Endodermal cell (in vitro differentiated cells): ENCODE measurements at regions not wholly inside any gene's neighbourhood (a gene's known extent, or its start where the extent isn't known, plus 50 kb on each side); places are given as distances from the start of the nearest gene placed in this dataset.
A peak's percentile ranks its signal among the peaks of the same experiment; 100 is the strongest.
"Not testable (repeated sequence)": the region's sequence is repeated elsewhere in the genome, so short reads cannot be mapped to it uniquely, and the experiment has no call there.

Source experiments
- DNase-seq: peaks from one replicate; pipeline ENCODE4 v3.0.0-alpha.2; 2017
- H3K27ac ChIP-seq: 2 replicates; pipeline ENCODE4 v1.5.1; 2013; ENCODE audit warnings: mild to moderate bottlenecking, low read depth, low read length, moderate library complexity
- H3K27me3 ChIP-seq: 2 replicates; pipeline ENCODE4 v1.6.1; 2013; ENCODE audit warnings: mild to moderate bottlenecking, low read length, moderate library complexity; ENCODE audit not compliant: insufficient read depth, control insufficient read depth, poor library complexity, severe bottlenecking
- H3K36me3 ChIP-seq: 2 replicates; pipeline ENCODE4 v1.7.0; 2013; ENCODE audit warnings: mild to moderate bottlenecking, low read length, moderate library complexity; ENCODE audit not compliant: control insufficient read depth, insufficient read depth
- H3K4me1 ChIP-seq: one replicate; pipeline ENCODE4 v1.7.0; 2013; ENCODE audit warnings: low read length; ENCODE audit not compliant: control insufficient read depth, insufficient read depth
- H3K4me3 ChIP-seq: 2 replicates; pipeline ENCODE4 v1.5.1; 2013; ENCODE audit warnings: mild to moderate bottlenecking, low read length, moderate library complexity
- H3K9ac ChIP-seq: 2 replicates; pipeline ENCODE4 v1.6.1; 2013; ENCODE audit warnings: mild to moderate bottlenecking, low read length, moderate library complexity; ENCODE audit not compliant: poor library complexity, severe bottlenecking; ENCODE audit errors: extremely low read depth
- H3K9me3 ChIP-seq: 2 replicates; pipeline ENCODE4 v1.6.1; 2013; ENCODE audit warnings: mild to moderate bottlenecking, low read length, moderate library complexity; ENCODE audit not compliant: control insufficient read depth
- H3K27ac Mint-ChIP-seq: 2 replicates; pipeline ENCODE4 v1.8.0; 2020; ENCODE audit warnings: mixed read lengths
- H3K27me3 Mint-ChIP-seq: 2 replicates; pipeline ENCODE4 v1.8.0; 2021; ENCODE audit warnings: mild to moderate bottlenecking, mixed read lengths; ENCODE audit not compliant: insufficient read depth
- H3K36me3 Mint-ChIP-seq: 2 replicates; pipeline ENCODE4 v1.8.0; 2020; ENCODE audit warnings: low read depth, mixed read lengths
- H3K4me1 Mint-ChIP-seq: 2 replicates; pipeline ENCODE4 v1.8.0; 2020; ENCODE audit warnings: mixed read lengths
- H3K4me3 Mint-ChIP-seq: 2 replicates; pipeline ENCODE4 v1.8.0; 2020; ENCODE audit warnings: mild to moderate bottlenecking, moderate library complexity, mixed read lengths
- H3K9me3 Mint-ChIP-seq: 2 replicates; pipeline ENCODE4 v1.8.0; 2020; ENCODE audit warnings: mild to moderate bottlenecking, mixed read lengths
- CTCF ChIP-seq: fragments of 200-600 bp; sonication (generic); conservative IDR thresholded peaks from 2 replicates; pipeline ENCODE4 v1.5.0; 2021; ENCODE audit warnings: antibody characterized with exemption, mild to moderate bottlenecking
- WGBS, 2 experiments: methylation state at CpG; one replicate each; pipeline versions ENCODE4 v1.1.5 to v1.1.7; 2013; ENCODE audit warnings: missing lambda C conversion rate in 2 of 2, mixed read lengths in 1 of 2; ENCODE audit not compliant: insufficient coverage in 1 of 2, insufficient read length in 1 of 2; 5-methylcytosine and 5-hydroxymethylcytosine counted together

GRCh38 chr18:27527856-27528255, 342.7 kb upstream of the CHST9 start:
- H3K36me3 Mint-ChIP-seq = no peaks in the 10 kb centered on the region
- no peak for DNase-seq
- no peaks in the 10 kb centered on the region for H3K4me1 Mint-ChIP-seq
- Histone ChIP-seq H3K27me3 (no peaks in the 10 kb centered on the region), H3K9me3 (no peaks in the 10 kb centered on the region), H3K27ac (no peak overlapping the region), H3K36me3 (no peaks in the 10 kb centered on the region), H3K4me3 (no peak overlapping the region), H3K4me1 (no peaks in the 10 kb centered on the region), H3K9ac (no peak overlapping the region)
- TF ChIP-seq CTCF = no peak
- no peak overlapping the region for H3K27ac Mint-ChIP-seq
- H3K4me3 Mint-ChIP-seq = no peak overlapping the region
- H3K27me3 Mint-ChIP-seq = no peaks in the 10 kb centered on the region
- WGBS, 2 experiments = 80 to 82% methylated on average over 1 to 3 of the region's 3 CpGs
- peaks cover 6% of the 10 kb centered on the region for H3K9me3 Mint-ChIP-seq

- H3K4me1 ChIP-seq = no peaks in the 10 kb centered on the region
- no peaks in the 10 kb centered on the region for H3K36me3 Mint-ChIP-seq
- H3K4me1 Mint-ChIP-seq = no peaks in the 10 kb centered on the region
- no peak overlapping the region for H3K27ac ChIP-seq
- H3K9me3 ChIP-seq = no peaks in the 10 kb centered on the region
- no peaks in the 10 kb centered on the region for H3K9me3 Mint-ChIP-seq
- DNase-seq = no peak
- no peaks in the 10 kb centered on the region for H3K36me3 ChIP-seq
- no peak overlapping the region for H3K4me3 Mint-ChIP-seq
- no peak overlapping the region for H3K9ac ChIP-seq
- no peaks in the 10 kb centered on the region for H3K27me3 ChIP-seq
- no peak for TF ChIP-seq CTCF
- no peak overlapping the region for H3K27ac Mint-ChIP-seq
- 98% methylated on average over 2 of the region's 2 CpGs; no CpG with 5 or more reads in 1 of the 2 experiments for WGBS, 2 experiments
- no peak overlapping the region for H3K4me3 ChIP-seq
- no peaks in the 10 kb centered on the region for H3K27me3 Mint-ChIP-seq
Observed at GRCh38 chr18:27520401-27520800, 335.3 kb upstream of the CHST9 start.

- peaks cover 14% of the 10 kb centered on the region for H3K9me3 ChIP-seq
- H3K9me3 Mint-ChIP-seq = peaks cover 13% of the 10 kb centered on the region
- H3K27ac Mint-ChIP-seq = peak overlapping the region; percentile 82
- not testable (repeated sequence) for H3K4me1 ChIP-seq, H3K36me3 Mint-ChIP-seq, H3K4me1 Mint-ChIP-seq, H3K27me3 Mint-ChIP-seq, H3K9ac ChIP-seq, H3K4me3 ChIP-seq, H3K27me3 ChIP-seq, H3K27ac ChIP-seq, H3K36me3 ChIP-seq
- H3K4me3 Mint-ChIP-seq = peak overlapping the region; percentile 45
- WGBS, 2 experiments = 82 to 86% methylated on average over 21 of the region's 21 CpGs
- peak; percentile 71 for DNase-seq
Observed at GRCh38 chr18:27510036-27510633, 325.0 kb upstream of the CHST9 start.

GRCh38 chr18:27501671-27502070, 316.6 kb upstream of the CHST9 start:
- Histone ChIP-seq H3K27ac (no peak overlapping the region), H3K36me3 (no peaks in the 10 kb centered on the region), H3K9ac (no peak overlapping the region), H3K27me3 (no peaks in the 10 kb centered on the region), H3K9me3 (peaks cover 13% of the 10 kb centered on the region), H3K4me1 (no peaks in the 10 kb centered on the region), H3K4me3 (no peak overlapping the region)
- Mint-ChIP-seq H3K36me3 (no peaks in the 10 kb centered on the region), H3K4me3 (no peak overlapping the region), H3K9me3 (no peaks in the 10 kb centered on the region), H3K27me3 (no peaks in the 10 kb centered on the region), H3K27ac (no peak overlapping the region), H3K4me1 (peaks cover 10% of the 10 kb centered on the region)
- WGBS, 2 experiments = 99 to 100% methylated on average over 3 to 4 of the region's 4 CpGs
- DNase-seq = no peak
- TF ChIP-seq CTCF = no peak
